Colonic mucosa (tissue), 4 donors: ENCODE measurements at regions not wholly inside any gene's neighbourhood (a gene's known extent, or its start where the extent isn't known, plus 50 kb on each side); places are given as distances from the start of the nearest gene placed in this dataset.

Source experiments
- DNase-seq: peaks from one replicate; pipeline ENCODE4 v3.0.0-alpha.2; 2020
- H3K27ac ChIP-seq: fragments of 200-600 bp; one replicate; pipeline ENCODE4 v1.8.0; 2021
- H3K27me3 ChIP-seq: fragments of 200-600 bp; one replicate; pipeline ENCODE4 v1.8.0; 2021
- H3K36me3 ChIP-seq: fragments of 200-600 bp; one replicate; pipeline ENCODE4 v1.8.0; 2021
- H3K4me1 ChIP-seq: fragments of 200-600 bp; one replicate; pipeline ENCODE4 v1.8.0; 2021; ENCODE audit warnings: mild to moderate bottlenecking
- H3K4me3 ChIP-seq: fragments of 200-600 bp; one replicate; pipeline ENCODE4 v1.8.0; 2021
- H3K9ac ChIP-seq, 2 donors: one replicate each; pipeline ENCODE4 v1.7.0; 2013; ENCODE audit warnings: control low read depth in 2 of 2, low read depth in 2 of 2, low read length in 2 of 2
- H3K9me3 ChIP-seq: fragments of 200-600 bp; one replicate; pipeline ENCODE4 v1.8.0; 2021
- intact Hi-C: fragments of 100-400 bp; cut with DNase I; formaldehyde crosslinking; loops from one replicate; pipeline ENCODE4 v1.14.1; 2022
- TF ChIP-seq, protein P1 (sequence below): fragments of 200-600 bp; IDR thresholded peaks from one replicate; pipeline ENCODE4 v1.8.0; 2022; ENCODE audit warnings: antibody characterized with exemption, mild to moderate bottlenecking
- donor health status: healthy.
- donor health status: DM: no; HTN: no; CAD: no.
- donor health status: DM: no; HTN: no; CAD: no.

DNA sequence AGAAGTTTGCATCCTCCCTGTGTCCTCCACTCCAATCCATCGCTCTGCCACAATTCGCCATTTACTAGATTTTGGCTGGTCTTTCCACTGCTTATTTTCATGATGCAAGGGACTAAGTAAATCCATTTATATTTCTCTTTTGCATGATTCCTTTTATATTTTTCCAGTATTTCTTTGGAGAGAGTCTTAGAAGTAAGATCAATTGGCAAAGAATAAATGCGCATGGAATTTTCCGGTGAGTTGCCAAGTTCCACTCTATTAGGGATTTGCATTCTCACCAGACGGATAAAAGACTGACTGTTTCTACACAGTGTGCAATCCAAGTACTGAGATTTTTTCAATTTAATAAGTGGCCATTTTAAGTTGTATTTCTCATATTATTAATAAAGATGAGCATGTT, 91.7 kb upstream of the PHACTR3 start:
- H3K4me1 ChIP-seq = no peaks in the 10 kb centered on the region
- intact Hi-C loops = no loop called here
- no peak overlapping the region for H3K4me3 ChIP-seq
- H3K27ac ChIP-seq = no peak overlapping the region
- no peak overlapping the region for H3K9ac ChIP-seq
- TF ChIP-seq, protein P1, sequence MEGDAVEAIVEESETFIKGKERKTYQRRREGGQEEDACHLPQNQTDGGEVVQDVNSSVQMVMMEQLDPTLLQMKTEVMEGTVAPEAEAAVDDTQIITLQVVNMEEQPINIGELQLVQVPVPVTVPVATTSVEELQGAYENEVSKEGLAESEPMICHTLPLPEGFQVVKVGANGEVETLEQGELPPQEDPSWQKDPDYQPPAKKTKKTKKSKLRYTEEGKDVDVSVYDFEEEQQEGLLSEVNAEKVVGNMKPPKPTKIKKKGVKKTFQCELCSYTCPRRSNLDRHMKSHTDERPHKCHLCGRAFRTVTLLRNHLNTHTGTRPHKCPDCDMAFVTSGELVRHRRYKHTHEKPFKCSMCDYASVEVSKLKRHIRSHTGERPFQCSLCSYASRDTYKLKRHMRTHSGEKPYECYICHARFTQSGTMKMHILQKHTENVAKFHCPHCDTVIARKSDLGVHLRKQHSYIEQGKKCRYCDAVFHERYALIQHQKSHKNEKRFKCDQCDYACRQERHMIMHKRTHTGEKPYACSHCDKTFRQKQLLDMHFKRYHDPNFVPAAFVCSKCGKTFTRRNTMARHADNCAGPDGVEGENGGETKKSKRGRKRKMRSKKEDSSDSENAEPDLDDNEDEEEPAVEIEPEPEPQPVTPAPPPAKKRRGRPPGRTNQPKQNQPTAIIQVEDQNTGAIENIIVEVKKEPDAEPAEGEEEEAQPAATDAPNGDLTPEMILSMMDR = no peak
- H3K36me3 ChIP-seq = no peaks in the 10 kb centered on the region
- peaks cover 8% of the 10 kb centered on the region for H3K27me3 ChIP-seq
- no peaks in the 10 kb centered on the region for H3K9me3 ChIP-seq
- no peak for DNase-seq

GRCh38 chr20:59514554-59514953, 89.8 kb upstream of the PHACTR3 start:
- TF ChIP-seq, protein P1 = no peak
- intact Hi-C loops = no loop called here
- no peak for DNase-seq

DNA sequence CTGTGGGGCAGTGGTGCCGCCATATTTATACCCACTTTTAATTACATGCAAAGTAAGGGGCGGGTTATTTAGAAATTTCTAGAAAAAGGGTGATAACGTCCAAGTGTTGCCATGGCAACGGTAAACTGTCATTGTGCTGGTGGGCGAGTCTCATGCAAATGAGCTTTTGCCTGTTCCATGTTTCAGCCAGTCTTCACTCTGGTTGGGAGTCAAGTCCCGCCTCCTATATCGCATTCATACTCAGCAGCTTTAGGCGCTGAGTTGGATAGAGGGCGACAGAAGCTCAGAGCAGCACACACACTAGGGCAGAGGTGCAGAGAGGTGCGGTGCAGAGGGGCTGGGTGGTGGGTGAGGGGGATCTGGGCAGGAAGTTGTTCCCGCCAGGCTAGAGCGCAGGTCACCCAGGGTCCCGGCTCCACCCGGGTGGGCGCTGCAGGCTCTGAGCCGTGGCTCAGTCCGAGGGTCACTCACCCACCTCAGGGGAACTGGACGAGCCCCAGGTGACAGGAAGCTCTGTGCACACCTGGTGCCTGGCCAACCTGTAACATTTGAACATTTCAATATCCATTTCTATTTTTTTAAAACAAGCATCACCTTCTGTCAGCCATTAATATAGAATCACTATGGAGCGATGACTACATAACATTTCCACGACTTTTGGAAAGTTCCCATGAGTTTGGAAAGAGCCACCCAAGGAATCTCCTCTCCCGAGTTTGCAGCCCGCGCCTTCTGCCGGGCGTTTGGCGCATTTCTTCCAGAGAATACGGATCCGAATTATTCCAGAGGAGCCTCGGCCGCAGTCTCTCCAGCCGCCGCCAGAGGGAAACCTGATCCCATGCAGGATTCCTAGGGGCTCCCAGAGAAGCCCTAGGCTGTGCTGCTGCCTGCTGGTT, 89.1 kb upstream of the PHACTR3 start:
- no peak overlapping the region for H3K27ac ChIP-seq
- no peak overlapping the region for H3K4me3 ChIP-seq
- H3K9me3 ChIP-seq = no peaks in the 10 kb centered on the region
- TF ChIP-seq, protein P1 = peak; percentile 78
- DNase-seq = peak; percentile 74
- H3K27me3 ChIP-seq = peaks cover 10% of the 10 kb centered on the region
- H3K4me1 ChIP-seq = no peaks in the 10 kb centered on the region
- no peak overlapping the region for H3K9ac ChIP-seq
- intact Hi-C loops = no loop called here
- no peaks in the 10 kb centered on the region for H3K36me3 ChIP-seq

More at GRCh38 chr20:59514554-59514953, 89.8 kb upstream of the PHACTR3 start:
- H3K27me3 ChIP-seq = peaks cover 8% of the 10 kb centered on the region
- H3K36me3 ChIP-seq = no peaks in the 10 kb centered on the region
- H3K4me1 ChIP-seq = no peaks in the 10 kb centered on the region
- no peak overlapping the region for H3K27ac ChIP-seq
- no peak overlapping the region for H3K9ac ChIP-seq
- H3K9me3 ChIP-seq = no peaks in the 10 kb centered on the region
- no peak overlapping the region for H3K4me3 ChIP-seq

DNA sequence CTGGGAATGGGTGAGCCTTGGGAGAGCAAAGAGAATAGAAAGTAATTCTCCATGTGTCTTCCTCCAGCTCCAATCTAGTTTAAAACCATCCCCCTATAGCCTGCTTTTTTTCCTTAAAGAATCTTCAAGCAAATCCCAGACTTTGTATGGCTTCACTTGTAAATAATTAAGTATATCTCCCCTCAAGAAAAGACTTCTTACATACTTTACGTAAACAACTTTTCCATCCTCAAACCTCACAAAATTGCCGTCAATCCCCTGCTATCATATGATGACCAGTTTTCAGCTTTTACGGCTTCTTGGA, 88.5 kb upstream of the PHACTR3 start:
- Histone ChIP-seq H3K4me3 (no peak overlapping the region), H3K4me1 (no peaks in the 10 kb centered on the region), H3K9ac (no peak overlapping the region), H3K9me3 (no peaks in the 10 kb centered on the region), H3K27ac (no peak overlapping the region), H3K36me3 (no peaks in the 10 kb centered on the region), H3K27me3 (peaks cover 12% of the 10 kb centered on the region)
- intact Hi-C loops = no loop called here
- TF ChIP-seq, protein P1 = peak; percentile 10
- DNase-seq = no peak

DNA sequence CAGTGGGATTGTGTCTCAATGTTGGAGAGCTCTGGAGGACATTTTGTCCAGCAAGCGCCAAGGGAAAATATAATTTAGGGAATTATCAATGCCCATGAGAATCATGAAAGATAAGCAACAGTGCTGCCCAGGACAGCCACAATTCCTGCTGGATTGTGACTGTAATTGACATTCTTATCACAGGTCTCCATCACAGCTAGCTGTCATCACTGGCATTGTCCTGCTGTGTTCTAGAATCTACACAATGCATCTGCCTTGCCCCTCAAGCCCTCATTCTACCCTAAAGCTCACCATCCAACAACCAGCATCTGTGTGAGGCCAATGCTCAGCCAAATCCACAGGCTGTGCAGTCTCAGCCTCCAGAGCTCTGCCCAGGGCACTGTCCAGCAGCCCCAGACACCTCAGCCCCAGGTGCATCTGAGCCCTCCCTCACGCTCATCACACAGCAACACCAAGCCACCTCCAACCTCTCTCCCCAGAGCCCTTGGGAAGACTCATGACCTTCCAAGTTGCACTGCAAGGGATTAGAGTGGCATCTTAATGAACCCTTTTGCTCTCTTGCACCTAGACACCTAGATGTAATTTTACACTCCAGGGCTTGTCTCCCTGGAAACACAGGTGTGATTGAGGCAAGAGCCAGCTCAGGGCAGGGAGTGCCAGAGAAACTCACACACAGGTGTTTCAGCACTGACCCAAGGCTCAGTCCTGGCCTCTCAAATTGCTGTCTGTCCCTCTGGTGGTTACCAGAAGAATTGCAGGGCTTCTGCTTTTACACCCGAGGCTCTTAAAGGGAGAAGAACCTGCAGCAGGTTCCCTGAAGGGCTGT, 85.2 kb upstream of the PHACTR3 start:
- intact Hi-C loops = no loop called here
- H3K9me3 ChIP-seq = no peaks in the 10 kb centered on the region
- peaks cover 12% of the 10 kb centered on the region for H3K27me3 ChIP-seq
- H3K4me1 ChIP-seq = no peaks in the 10 kb centered on the region
- no peak overlapping the region for H3K4me3 ChIP-seq
- no peak overlapping the region for H3K9ac ChIP-seq
- peak; percentile 31 for DNase-seq
- no peak overlapping the region for H3K27ac ChIP-seq
- no peaks in the 10 kb centered on the region for H3K36me3 ChIP-seq
- TF ChIP-seq, protein P1 = peak; percentile 84
